IMR-90 (cell line): ENCODE measurements at regions not wholly inside any gene's neighbourhood (a gene's known extent, or its start where the extent isn't known, plus 50 kb on each side); places are given as distances from the start of the nearest gene placed in this dataset.

Experiments used
- ATAC-seq: fragments of 200-7000 bp; cut with Tn5 transposase; 2 replicates; pipeline ENCODE4 v1.9.1; 2020; ENCODE audit warnings: low read depth, mild to moderate bottlenecking, moderate library complexity
- BruUV-seq: library from RNA; stranded (reverse); fragments of 400-500 nt; replicated peaks from 2 replicates; lab custom pipeline; 2021; lab: Mats Ljungman, UMichigan
- CTCF ChIA-PET: fragments of 300-600 bp; formaldehyde crosslinking; extraction: SDS; loops from one replicate; lab custom pipeline; 2021; ENCODE audit warnings: antibody characterized with exemption; lab: Yijun Ruan, JAX
- POLR2A ChIA-PET: fragments of 300-600 bp; sonication (Branson Sonifier 250); formaldehyde crosslinking; loops from one replicate; lab custom pipeline; 2022; ENCODE audit warnings: antibody characterized with exemption; ENCODE audit not compliant: unreplicated experiment; lab: Charles Lee
- DNase-seq: peaks from one replicate; pipeline ENCODE4 v3.0.0; 2013
- H2AFZ ChIP-seq: replicated peaks from 2 replicates; pipeline ENCODE3; 2013; ENCODE audit warnings: low read length, mild to moderate bottlenecking; ENCODE audit not compliant: poor library complexity
- H2AK5ac ChIP-seq: 2 replicates; pipeline ENCODE4 v1.6.1; 2013; ENCODE audit warnings: low read depth, low read length, inconsistent platforms
- H2AK9ac ChIP-seq: replicated peaks from 2 replicates; pipeline ENCODE3; 2013; ENCODE audit warnings: mild to moderate bottlenecking, low read depth, low read length, moderate library complexity; ENCODE audit not compliant: poor library complexity
- H2BK120ac ChIP-seq: 2 replicates; pipeline ENCODE4 v1.6.1; 2013; ENCODE audit warnings: low read depth, low read length, inconsistent platforms
- H2BK15ac ChIP-seq: 3 replicates; pipeline ENCODE4 v1.6.1; 2013; ENCODE audit warnings: low read depth, low read length, inconsistent platforms
- H2BK20ac ChIP-seq: 2 replicates; pipeline ENCODE4 v1.6.1; 2013; ENCODE audit warnings: low read depth, mild to moderate bottlenecking, inconsistent platforms, low read length, moderate library complexity
- H2BK5ac ChIP-seq: 2 replicates; pipeline ENCODE4 v1.6.1; 2013; ENCODE audit warnings: mild to moderate bottlenecking, low read depth, low read length, inconsistent platforms; ENCODE audit not compliant: poor library complexity, severe bottlenecking
- H3K14ac ChIP-seq: replicated peaks from 2 replicates; pipeline ENCODE4 v1.6.1; 2013; ENCODE audit warnings: low read depth, low read length, inconsistent platforms
- H3K18ac ChIP-seq: 2 replicates; pipeline ENCODE4 v1.6.1; 2013; ENCODE audit warnings: low read depth, low read length, control low read depth
- H3K23ac ChIP-seq: 2 replicates; pipeline ENCODE4 v1.6.1; 2013; ENCODE audit warnings: low read depth, low read length, inconsistent platforms
- H3K27ac ChIP-seq: 2 replicates; pipeline ENCODE4 v1.5.1; 2013; ENCODE audit warnings: mild to moderate bottlenecking, control low read depth, low read length; ENCODE audit not compliant: insufficient read depth
- H3K27me3 ChIP-seq: 2 replicates; pipeline ENCODE4 v1.6.1; 2013; ENCODE audit warnings: low read length; ENCODE audit not compliant: control insufficient read depth, insufficient read depth
- H3K36me3 ChIP-seq: 2 replicates; pipeline ENCODE4 v1.6.1; 2013; ENCODE audit warnings: low read length, mixed read lengths; ENCODE audit not compliant: control insufficient read depth, insufficient read depth
- H3K4ac ChIP-seq: 2 replicates; pipeline ENCODE4 v1.6.1; 2013; ENCODE audit warnings: low read depth, low read length, inconsistent platforms
- H3K4me1 ChIP-seq: 2 replicates; pipeline ENCODE4 v1.6.1; 2013; ENCODE audit warnings: low read length, mixed read lengths; ENCODE audit not compliant: control insufficient read depth, insufficient read depth
- H3K4me2 ChIP-seq: 2 replicates; pipeline ENCODE4 v1.6.1; 2013; ENCODE audit warnings: low read depth, mild to moderate bottlenecking, control low read depth, low read length, moderate library complexity
- H3K4me3 ChIP-seq: 2 replicates; pipeline ENCODE4 v1.5.1; 2013; ENCODE audit warnings: low read depth, mild to moderate bottlenecking, control low read depth, low read length, moderate library complexity; ENCODE audit not compliant: insufficient read depth
- H3K56ac ChIP-seq: 2 replicates; pipeline ENCODE4 v1.6.1; 2013; ENCODE audit warnings: low read length, inconsistent platforms; ENCODE audit not compliant: insufficient read depth; ENCODE audit errors: extremely low read depth
- H3K79me1 ChIP-seq, 2 experiments: 2 replicates each; pipeline ENCODE4 v1.6.1; 2013; ENCODE audit warnings: low read length in 2 of 2, inconsistent platforms in 1 of 2, low read depth in 1 of 2
- H3K9ac ChIP-seq: 2 replicates; pipeline ENCODE4 v1.6.1; 2013; ENCODE audit warnings: low read depth, low read length, control low read depth
- H3K9me1 ChIP-seq: 2 replicates; pipeline ENCODE4 v1.6.1; 2013; ENCODE audit warnings: low read length, inconsistent platforms; ENCODE audit not compliant: insufficient read depth
- H3K9me3 ChIP-seq: 2 replicates; pipeline ENCODE4 v1.6.1; 2013; ENCODE audit warnings: low read length; ENCODE audit not compliant: control insufficient read depth, insufficient read depth
- H4K20me1 ChIP-seq: 2 replicates; pipeline ENCODE4 v1.6.1; 2013; ENCODE audit warnings: low read length, inconsistent platforms; ENCODE audit not compliant: insufficient read depth
- H4K5ac ChIP-seq: 2 replicates; pipeline ENCODE4 v1.6.1; 2013; ENCODE audit warnings: mild to moderate bottlenecking, low read depth, low read length, control low read depth
- H4K8ac ChIP-seq, 2 experiments: 2 replicates each; pipeline ENCODE4 v1.6.1; 2013; ENCODE audit warnings: low read depth in 2 of 2, low read length in 2 of 2, control low read depth in 1 of 2, inconsistent platforms in 1 of 2
- H4K91ac ChIP-seq: 2 replicates; pipeline ENCODE4 v1.6.1; 2013; ENCODE audit warnings: low read depth, low read length, inconsistent platforms; ENCODE audit not compliant: insufficient read depth
- BHLHE40 ChIP-seq: fragments of 150-350 bp; IDR thresholded peaks from 2 replicates; pipeline ENCODE4 v1.6.1; 2016; ENCODE audit warnings: mild to moderate bottlenecking, low read depth, low read length
- CEBPB ChIP-seq: IDR thresholded peaks from 2 replicates; pipeline ENCODE4 v1.6.1; 2012; ENCODE audit warnings: low read depth, low read length, improper control_type of control experiment
- CHD1 ChIP-seq: IDR thresholded peaks from 2 replicates; pipeline ENCODE4 v1.6.1; 2012; ENCODE audit warnings: low read depth, low read length, improper control_type of control experiment
- FOS ChIP-seq: fragments of 150-350 bp; IDR thresholded peaks from 2 replicates; pipeline ENCODE4 v1.6.1; 2016; ENCODE audit warnings: low read depth, low read length
- MAFK ChIP-seq: IDR thresholded peaks from 2 replicates; pipeline ENCODE4 v1.6.1; 2012; ENCODE audit warnings: low read depth, low read length, improper control_type of control experiment
- MXI1 ChIP-seq: IDR thresholded peaks from 2 replicates; pipeline ENCODE4 v1.6.1; 2012; ENCODE audit warnings: low read depth, mild to moderate bottlenecking, low read length, moderate library complexity, borderline replicate concordance
- NFE2L2 ChIP-seq: fragments of 150-350 bp; IDR thresholded peaks from 2 replicates; pipeline ENCODE4 v1.6.1; 2016; ENCODE audit warnings: low read depth, mild to moderate bottlenecking, low read length
- POLR2A ChIP-seq: IDR thresholded peaks from 2 replicates; pipeline ENCODE4 v1.6.1; 2012; ENCODE audit warnings: mild to moderate bottlenecking, low read depth, low read length
- RCOR1 ChIP-seq: IDR thresholded peaks from 2 replicates; pipeline ENCODE4 v1.6.1; 2012; ENCODE audit warnings: mild to moderate bottlenecking, low read length, improper control_type of control experiment; ENCODE audit not compliant: insufficient replicate concordance
- SMC3 ChIP-seq: fragments of 150-350 bp; IDR thresholded peaks from 2 replicates; pipeline ENCODE4 v1.6.1; 2016; ENCODE audit warnings: low read depth, mild to moderate bottlenecking, antibody characterized with exemption, low read length, moderate library complexity
- WGBS, 2 experiments: methylation state at CpG; one replicate each; pipeline versions ENCODE4 v1.1.5 to v1.1.7; 2013; ENCODE audit warnings: missing lambda C conversion rate in 2 of 2; ENCODE audit not compliant: insufficient read length in 1 of 2; ENCODE audit errors: extremely low coverage in 2 of 2; 5-methylcytosine and 5-hydroxymethylcytosine counted together
- dilution Hi-C: fragments of 300-500 bp; cut with HindIII; formaldehyde crosslinking; loops from one replicate; pipeline ENCODE4 v1.14.3; 2018; ENCODE audit warnings: low sequenced_read_pairs; ENCODE audit not compliant: unreplicated experiment
- in situ Hi-C: fragments of 300-500 bp; cut with MboI; formaldehyde crosslinking; loops from 3 replicates; pipeline ENCODE4 v1.14.3; 2019; ENCODE audit warnings: low sequenced_read_pairs, inconsistent platforms, mixed read lengths
- intact Hi-C: fragments of 100-400 bp; cut with micrococcal nuclease; formaldehyde crosslinking; loops from 2 replicates; pipeline ENCODE4 v1.10.0; 2022
- TF ChIP-seq, protein P1 (sequence below): conservative IDR thresholded peaks from 2 replicates; pipeline ENCODE4 v1.5.1; 2012; ENCODE audit warnings: mild to moderate bottlenecking, low read depth, low read length, improper control_type of control experiment
- TF ChIP-seq, protein P2 (sequence below): fragments of 150-350 bp; IDR thresholded peaks from 2 replicates; pipeline ENCODE4 v1.6.1; 2016; ENCODE audit warnings: low read depth, mild to moderate bottlenecking, low read length, moderate library complexity, borderline replicate concordance
- TF ChIP-seq, protein P3 (sequence below): fragments of 150-350 bp; IDR thresholded peaks from 2 replicates; pipeline ENCODE4 v1.6.1; 2017; ENCODE audit warnings: mild to moderate bottlenecking, antibody characterized with exemption, low read length, low read depth

DNA sequence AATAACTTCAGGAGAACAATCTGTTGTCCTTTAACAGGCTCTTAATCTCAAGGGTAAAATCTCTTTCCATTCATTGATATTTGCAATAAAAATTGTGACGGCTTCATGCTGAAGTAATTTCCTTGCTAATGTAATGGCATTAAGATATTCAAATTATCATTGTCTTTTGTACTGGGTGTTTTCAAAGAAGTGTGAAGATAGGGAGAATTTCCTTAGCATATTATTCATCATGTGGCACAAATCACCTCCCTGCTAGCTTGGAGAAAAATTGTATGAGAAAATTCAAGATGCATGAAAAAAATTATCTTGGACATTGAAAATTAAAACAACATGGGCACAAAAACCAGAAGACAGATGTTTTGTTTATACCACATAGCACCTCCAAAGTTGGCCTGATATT is 63.6 kb upstream of the ARID2 start:
- intact Hi-C loops = no loop called here
- H2BK15ac ChIP-seq = no peak overlapping the region
- no peak overlapping the region for H3K23ac ChIP-seq
- H4K91ac ChIP-seq = no peak overlapping the region
- dilution Hi-C loops = no loop called here
- H4K20me1 ChIP-seq = no peaks in the 10 kb centered on the region
- H2BK120ac ChIP-seq = no peak overlapping the region
- no TSS peak for BruUV-seq
- H3K9ac ChIP-seq = no peak overlapping the region
- no peak overlapping the region for H2BK20ac ChIP-seq
- no peak overlapping the region for H2AFZ ChIP-seq
- CTCF ChIA-PET = no interaction called here
- H3K18ac ChIP-seq = no peak overlapping the region
- TF ChIP-seq SMC3 (no peak), RCOR1 (no peak), CEBPB (no peak), POLR2A (no peak), CHD1 (no peak), NFE2L2 (no peak), MAFK (no peak), BHLHE40 (no peak), MXI1 (no peak), FOS (no peak)
- TF ChIP-seq, protein P1, sequence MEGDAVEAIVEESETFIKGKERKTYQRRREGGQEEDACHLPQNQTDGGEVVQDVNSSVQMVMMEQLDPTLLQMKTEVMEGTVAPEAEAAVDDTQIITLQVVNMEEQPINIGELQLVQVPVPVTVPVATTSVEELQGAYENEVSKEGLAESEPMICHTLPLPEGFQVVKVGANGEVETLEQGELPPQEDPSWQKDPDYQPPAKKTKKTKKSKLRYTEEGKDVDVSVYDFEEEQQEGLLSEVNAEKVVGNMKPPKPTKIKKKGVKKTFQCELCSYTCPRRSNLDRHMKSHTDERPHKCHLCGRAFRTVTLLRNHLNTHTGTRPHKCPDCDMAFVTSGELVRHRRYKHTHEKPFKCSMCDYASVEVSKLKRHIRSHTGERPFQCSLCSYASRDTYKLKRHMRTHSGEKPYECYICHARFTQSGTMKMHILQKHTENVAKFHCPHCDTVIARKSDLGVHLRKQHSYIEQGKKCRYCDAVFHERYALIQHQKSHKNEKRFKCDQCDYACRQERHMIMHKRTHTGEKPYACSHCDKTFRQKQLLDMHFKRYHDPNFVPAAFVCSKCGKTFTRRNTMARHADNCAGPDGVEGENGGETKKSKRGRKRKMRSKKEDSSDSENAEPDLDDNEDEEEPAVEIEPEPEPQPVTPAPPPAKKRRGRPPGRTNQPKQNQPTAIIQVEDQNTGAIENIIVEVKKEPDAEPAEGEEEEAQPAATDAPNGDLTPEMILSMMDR = no peak
- TF ChIP-seq, protein P2, sequence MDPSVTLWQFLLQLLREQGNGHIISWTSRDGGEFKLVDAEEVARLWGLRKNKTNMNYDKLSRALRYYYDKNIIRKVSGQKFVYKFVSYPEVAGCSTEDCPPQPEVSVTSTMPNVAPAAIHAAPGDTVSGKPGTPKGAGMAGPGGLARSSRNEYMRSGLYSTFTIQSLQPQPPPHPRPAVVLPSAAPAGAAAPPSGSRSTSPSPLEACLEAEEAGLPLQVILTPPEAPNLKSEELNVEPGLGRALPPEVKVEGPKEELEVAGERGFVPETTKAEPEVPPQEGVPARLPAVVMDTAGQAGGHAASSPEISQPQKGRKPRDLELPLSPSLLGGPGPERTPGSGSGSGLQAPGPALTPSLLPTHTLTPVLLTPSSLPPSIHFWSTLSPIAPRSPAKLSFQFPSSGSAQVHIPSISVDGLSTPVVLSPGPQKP = no peak
- TF ChIP-seq, protein P3, sequence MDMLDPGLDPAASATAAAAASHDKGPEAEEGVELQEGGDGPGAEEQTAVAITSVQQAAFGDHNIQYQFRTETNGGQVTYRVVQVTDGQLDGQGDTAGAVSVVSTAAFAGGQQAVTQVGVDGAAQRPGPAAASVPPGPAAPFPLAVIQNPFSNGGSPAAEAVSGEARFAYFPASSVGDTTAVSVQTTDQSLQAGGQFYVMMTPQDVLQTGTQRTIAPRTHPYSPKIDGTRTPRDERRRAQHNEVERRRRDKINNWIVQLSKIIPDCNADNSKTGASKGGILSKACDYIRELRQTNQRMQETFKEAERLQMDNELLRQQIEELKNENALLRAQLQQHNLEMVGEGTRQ = no peak
- POLR2A ChIA-PET = no interaction called here
- no peaks in the 10 kb centered on the region for H3K27me3 ChIP-seq
- in situ Hi-C loops = no loop called here
- peaks cover 2% of the 10 kb centered on the region; the same call in 1 of the 2 replicates for H3K9me1 ChIP-seq
- peaks cover 2% of the 10 kb centered on the region for H3K4me1 ChIP-seq
- no peak overlapping the region for H3K14ac ChIP-seq
- ATAC-seq (no peak), DNase-seq (no peak)
- H2BK5ac ChIP-seq = no peak overlapping the region
- WGBS, 2 experiments = no CpG with 5 or more reads among the region's 1 CpG
- no peaks in the 10 kb centered on the region for H3K9me3 ChIP-seq
- no peak overlapping the region for H2AK5ac ChIP-seq
- H3K27ac ChIP-seq = no peak overlapping the region
- H3K79me1 ChIP-seq = no peaks in the 10 kb centered on the region
- no peak overlapping the region for H4K8ac ChIP-seq
- no peak overlapping the region for H3K4me2 ChIP-seq
- H3K4ac ChIP-seq = no peak overlapping the region
- H2AK9ac ChIP-seq = no peak overlapping the region
- H4K5ac ChIP-seq = no peak overlapping the region
- H3K56ac ChIP-seq = no peak overlapping the region
- H3K36me3 ChIP-seq = no peaks in the 10 kb centered on the region
- no peak overlapping the region for H3K4me3 ChIP-seq
